GM19452 (cell line): ENCODE measurements at regions not wholly inside any gene's neighbourhood (a gene's known extent, or its start where the extent isn't known, plus 50 kb on each side); places are given as distances from the start of the nearest gene placed in this dataset.

ENCODE experiments used
- ATAC-seq: cut with Tn5 transposase; IDR thresholded peaks from one replicate; pipeline ENCODE4 v1.9.1; 2021; ENCODE audit not compliant: unreplicated experiment

GRCh38 chr6:54009052-54009654, 102.1 kb upstream of the MLIP start:
- no peak for ATAC-seq

- ATAC-seq: no peak
Observed at GRCh38 chr6:54010340-54011276, 100.6 kb upstream of the MLIP start.

DNA sequence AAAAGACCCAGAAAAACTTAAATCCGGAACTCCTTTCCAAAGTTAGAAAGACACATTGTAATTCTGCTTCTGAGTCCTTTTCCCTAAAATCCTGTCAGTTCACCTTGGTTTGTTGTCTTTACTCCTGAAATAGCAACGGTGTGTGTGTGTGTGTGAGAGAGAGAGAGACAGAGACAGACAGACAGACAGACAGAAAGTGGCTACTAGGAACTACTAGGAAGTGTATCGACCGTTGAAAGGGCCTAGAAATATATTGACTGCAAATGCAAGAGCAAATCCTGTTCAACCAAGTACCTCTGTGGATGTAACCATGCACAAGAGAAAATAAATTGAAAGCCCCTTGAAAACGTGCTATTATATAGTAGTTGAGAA, 100.0 kb upstream of the MLIP start:
- ATAC-seq: no peak

- no peak for ATAC-seq
Observed at GRCh38 chr6:54013966-54014365, 97.3 kb upstream of the MLIP start.

DNA sequence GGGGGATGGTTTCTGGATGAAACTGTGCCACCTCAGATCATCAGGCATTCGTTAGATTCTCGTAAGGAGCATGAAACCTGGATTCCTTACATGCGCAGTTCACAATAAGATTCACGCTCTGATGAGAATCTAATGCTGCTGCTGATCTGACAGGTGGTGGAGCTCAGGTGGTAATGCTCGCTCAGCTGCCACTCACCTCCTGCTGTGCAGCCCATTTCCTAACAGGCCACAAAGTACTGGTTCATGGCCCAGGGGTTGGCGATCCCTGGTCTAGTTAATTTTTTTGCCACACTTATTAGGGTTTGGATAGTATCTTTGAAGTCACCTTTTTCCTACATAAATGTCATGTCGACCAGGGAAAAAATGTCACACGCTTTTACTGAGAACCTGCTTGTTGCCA, 96.8 kb upstream of the MLIP start:
- ATAC-seq: no peak

GRCh38 chr6:54017877-54018276, 93.4 kb upstream of the MLIP start:
- no peak for ATAC-seq

DNA sequence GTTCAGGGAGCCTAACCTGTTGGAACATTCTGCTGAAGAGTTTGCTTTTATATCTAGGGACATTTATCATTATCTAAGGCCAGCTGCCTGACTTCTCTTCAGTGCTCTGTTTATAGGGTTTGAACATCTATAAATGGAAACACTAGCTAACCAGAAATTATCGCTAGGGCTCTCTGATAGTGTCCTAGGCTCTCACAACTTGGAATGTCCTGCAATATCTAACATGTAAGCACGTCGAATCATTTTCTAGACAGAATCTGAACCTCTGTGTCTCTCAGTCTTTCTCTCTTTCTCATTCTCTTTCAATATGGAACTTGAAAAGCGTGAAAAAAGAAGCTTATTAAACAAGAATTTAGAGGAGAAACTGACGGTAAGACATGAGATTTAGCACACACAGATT, 92.5 kb upstream of the MLIP start:
- no peak for ATAC-seq

DNA sequence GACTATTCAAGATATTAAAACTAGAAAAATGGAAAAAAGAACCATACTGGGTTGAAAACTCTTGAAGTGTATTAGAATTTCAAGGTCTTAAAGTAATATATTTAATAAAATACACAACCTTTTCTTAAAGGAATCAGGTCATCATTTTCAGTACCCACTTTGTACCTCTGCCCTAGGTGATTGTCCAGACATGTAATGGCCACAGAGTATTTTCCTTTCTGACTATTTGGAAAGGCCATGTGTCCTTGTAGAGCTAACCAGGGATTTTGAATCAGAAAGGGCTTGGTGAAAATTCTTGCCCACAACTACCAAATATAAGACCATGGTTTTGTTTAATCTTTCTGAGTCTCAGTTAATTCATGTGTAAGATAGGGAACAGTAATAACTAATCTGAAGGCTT, 91.4 kb upstream of the MLIP start:
- no peak for ATAC-seq

DNA sequence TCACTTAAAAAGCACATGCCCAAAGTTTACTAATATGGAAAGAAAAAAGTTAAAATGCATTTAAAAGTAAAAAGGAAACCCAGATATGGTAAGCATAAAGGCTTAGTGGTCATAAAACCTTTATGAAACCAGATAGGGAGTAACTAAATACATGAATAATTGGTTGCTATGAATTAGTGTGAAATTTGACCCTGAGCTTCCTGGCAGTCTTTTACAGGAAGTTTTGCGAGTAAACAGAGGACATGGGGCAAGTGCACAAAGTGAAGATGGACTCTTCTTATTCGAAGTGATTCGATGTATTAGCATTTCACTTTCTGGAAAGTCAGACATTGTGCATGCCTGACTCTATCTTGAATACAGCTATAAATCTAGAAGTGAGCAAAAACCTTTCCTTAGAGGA, 90.9 kb upstream of the MLIP start:
- ATAC-seq: no peak

- ATAC-seq: no peak
Observed at GRCh38 chr6:54026652-54027400, 84.4 kb upstream of the MLIP start.

DNA sequence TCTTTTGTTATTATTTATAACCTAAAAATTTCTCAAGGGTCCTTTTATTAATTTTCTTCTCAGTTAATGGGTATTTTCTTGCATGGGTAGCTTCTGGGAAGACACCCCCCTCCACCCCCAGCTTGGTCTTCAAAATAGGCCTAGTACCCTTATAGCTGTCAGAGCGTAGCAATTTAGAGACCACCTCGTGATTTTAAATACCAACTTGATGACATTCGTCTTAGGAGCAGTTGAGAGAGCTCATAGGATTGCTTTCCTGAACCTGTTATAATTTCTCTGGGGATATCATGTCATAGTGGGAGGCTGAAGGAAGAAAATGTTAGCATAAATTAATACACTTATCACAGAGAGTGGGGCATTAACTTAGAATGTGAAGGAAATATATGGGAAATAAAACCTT, 83.1 kb upstream of the MLIP start:
- ATAC-seq: no peak

DNA sequence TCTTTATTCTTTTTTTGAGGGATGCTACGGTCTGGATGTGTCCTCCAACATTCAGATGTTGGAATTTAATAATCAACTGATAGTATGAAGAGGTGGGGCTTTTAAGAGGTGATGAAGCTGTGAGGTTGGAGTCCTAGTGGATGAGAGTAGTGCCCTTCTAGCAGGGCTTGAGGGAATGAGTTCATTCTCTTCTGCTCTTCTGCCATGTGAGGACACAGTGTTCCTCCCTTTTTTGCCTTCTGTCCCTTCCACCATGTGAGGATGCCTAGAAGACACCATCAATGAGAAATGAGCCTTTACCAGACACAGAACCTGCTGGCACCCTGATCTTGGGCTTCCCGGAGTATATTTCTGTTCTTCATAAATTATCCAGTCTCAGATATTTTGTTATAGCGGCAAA, 82.1 kb upstream of the MLIP start:
- ATAC-seq: no peak

DNA sequence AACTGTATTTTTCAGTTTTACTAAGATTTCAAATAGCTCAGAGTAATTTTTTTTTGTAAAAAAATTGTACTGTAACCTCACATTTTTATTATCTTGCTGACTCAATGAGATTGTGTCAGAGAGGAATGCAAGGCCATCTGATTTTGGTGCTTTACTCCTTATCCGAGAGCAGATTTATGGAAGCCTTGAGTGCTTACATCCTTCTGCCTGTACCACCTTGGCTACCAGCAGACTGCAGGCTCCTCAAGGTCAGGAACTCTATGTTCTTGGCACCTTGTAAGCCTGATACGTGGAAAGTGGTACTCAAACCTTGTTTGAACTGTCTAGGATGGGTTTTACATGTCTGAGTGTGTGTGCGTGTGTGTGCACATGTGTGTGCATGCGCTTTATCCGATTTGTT, 80.1 kb upstream of the MLIP start:
- no peak for ATAC-seq

GRCh38 chr6:54037277-54037779, 73.9 kb upstream of the MLIP start:
- no peak for ATAC-seq

GRCh38 chr6:54040545-54040944, 70.7 kb upstream of the MLIP start:
- ATAC-seq: no peak

- ATAC-seq: no peak
Observed at GRCh38 chr6:54041239-54041638, 70.0 kb upstream of the MLIP start.

DNA sequence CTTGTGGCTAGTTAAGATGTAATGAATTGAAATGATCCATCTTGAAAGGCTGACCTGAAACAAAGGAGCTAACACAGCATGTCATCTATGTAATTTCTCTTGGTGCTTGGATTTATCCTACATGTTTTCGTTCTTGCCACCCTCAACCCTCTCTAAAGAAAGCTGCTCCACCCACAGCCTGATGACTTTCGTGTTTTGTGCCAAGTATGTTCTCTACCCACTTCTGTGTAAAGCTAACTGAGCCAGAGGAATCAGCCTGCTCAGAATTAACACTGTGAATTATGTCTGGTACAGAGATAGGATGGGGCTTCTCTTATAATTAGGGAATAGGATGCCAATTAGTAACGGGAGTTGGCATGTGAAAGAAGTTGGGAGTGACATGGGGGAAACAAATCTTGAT, 67.9 kb upstream of the MLIP start:
- no peak for ATAC-seq

DNA sequence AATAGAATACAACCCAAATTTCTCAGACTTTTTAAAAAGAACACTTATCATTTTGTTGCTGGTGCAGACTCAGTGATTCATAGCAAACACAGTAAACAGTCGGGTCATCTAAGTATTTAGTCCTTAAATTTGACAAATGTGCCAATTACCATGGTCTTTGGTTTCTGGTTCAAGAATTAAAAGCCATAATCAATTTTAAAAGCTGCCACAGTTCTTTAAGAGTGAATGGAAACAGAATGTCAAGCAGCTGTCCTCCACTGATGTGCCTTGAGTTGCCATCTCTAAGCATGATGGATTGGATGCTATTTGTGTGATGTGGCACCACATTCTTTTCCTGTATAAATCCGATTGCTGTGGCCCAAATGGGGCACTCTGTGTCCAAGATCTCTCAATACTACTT, 67.2 kb upstream of the MLIP start:
- no peak for ATAC-seq

DNA sequence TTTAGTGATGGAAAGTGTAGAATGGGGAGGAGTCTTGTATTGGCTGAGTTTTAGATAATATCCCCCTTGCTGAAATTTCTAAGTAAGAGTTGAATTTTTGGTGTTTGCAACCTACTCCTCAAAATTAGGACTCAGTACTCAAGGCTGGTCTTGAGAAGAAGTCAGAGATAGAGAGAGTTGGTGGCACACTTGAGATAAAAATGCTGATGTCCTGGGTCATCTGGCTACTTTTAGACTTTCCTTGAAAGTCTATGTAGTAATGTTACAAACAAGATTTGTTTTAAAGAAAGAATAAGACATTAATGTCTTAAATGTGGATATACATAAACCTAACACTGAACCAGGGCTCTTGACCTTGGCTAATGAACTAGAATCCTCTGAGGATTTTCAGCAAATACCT, 62.5 kb upstream of the MLIP start:
- no peak for ATAC-seq

GRCh38 chr6:54050750-54051149, 60.5 kb upstream of the MLIP start:
- no peak for ATAC-seq

GRCh38 chr6:54053881-54054391, 57.3 kb upstream of the MLIP start:
- ATAC-seq: no peak

- no peak for ATAC-seq
Observed at GRCh38 chr6:54056105-54056504, 55.1 kb upstream of the MLIP start.
